ENCODE measurements at regions not wholly inside any gene's neighbourhood (a gene's known extent, or its start where the extent isn't known, plus 50 kb on each side); places are given as distances from the start of the nearest gene placed in this dataset.

GRCh38 chr18:2390158-2390557, 181.1 kb downstream of the METTL4 start:
- H3K36me3 ChIP-seq (ENCODE audit: control insufficient read depth, insufficient read depth, low read length), result no peaks in the 10 kb centered on the region
- Mint-ChIP-seq H3K36me3 (ENCODE audit: low read depth) (no peaks in the 10 kb centered on the region), H3K4me1 (peaks cover 4% of the 10 kb centered on the region), H3K27me3 (ENCODE audit: insufficient read depth) (no peaks in the 10 kb centered on the region), H3K4me3 (no peak overlapping the region), H3K9me3 (peaks cover 6% of the 10 kb centered on the region), H3K27ac (no peak overlapping the region)
- DNase-seq, result no peak
- no peak for TF ChIP-seq CTCF (conservative IDR thresholded peaks at IDR 0.05)
- H3K4me1 ChIP-seq (ENCODE audit: control insufficient read depth, insufficient read depth, low read length), result no peaks in the 10 kb centered on the region
- H3K9me3 ChIP-seq (ENCODE audit: control insufficient read depth, low read length), result peaks cover 34% of the 10 kb centered on the region
- H3K27me3 ChIP-seq (ENCODE audit: control insufficient read depth, insufficient read depth, low read length, poor library complexity, severe bottlenecking), result no peaks in the 10 kb centered on the region
- H3K27ac ChIP-seq (ENCODE audit: low read depth, low read length), result no peak overlapping the region
- WGBS, 2 experiments (ENCODE audit: insufficient coverage in 1 of 2, insufficient read length in 1 of 2), result no CpG with 5 or more reads among the region's 1 CpG
- H3K4me3 ChIP-seq (ENCODE audit: low read length), result no peak overlapping the region
- H3K9ac ChIP-seq (ENCODE audit: extremely low read depth, low read length, poor library complexity, severe bottlenecking), result no peak overlapping the region

- Mint-ChIP-seq H3K4me1 (no peaks in the 10 kb centered on the region), H3K36me3 (ENCODE audit: low read depth) (no peaks in the 10 kb centered on the region), H3K27ac (no peak overlapping the region), H3K27me3 (ENCODE audit: insufficient read depth) (no peaks in the 10 kb centered on the region), H3K4me3 (no peak overlapping the region), H3K9me3 (peaks cover 5% of the 10 kb centered on the region)
- no peak overlapping the region for H3K9ac ChIP-seq (ENCODE audit: extremely low read depth, low read length, poor library complexity, severe bottlenecking)
- H3K4me3 ChIP-seq (ENCODE audit: low read length), result no peak overlapping the region
- no peak for DNase-seq
- H3K27ac ChIP-seq (ENCODE audit: low read depth, low read length), result no peak overlapping the region
- 82 to 89% methylated on average over 3 to 6 of the region's 6 CpGs for WGBS, 2 experiments (ENCODE audit: insufficient coverage in 1 of 2, insufficient read length in 1 of 2)
- no peak for TF ChIP-seq CTCF (conservative IDR thresholded peaks at IDR 0.05)
- peaks cover 21% of the 10 kb centered on the region for H3K9me3 ChIP-seq (ENCODE audit: control insufficient read depth, low read length)
- no peaks in the 10 kb centered on the region for H3K27me3 ChIP-seq (ENCODE audit: control insufficient read depth, insufficient read depth, low read length, poor library complexity, severe bottlenecking)
- H3K4me1 ChIP-seq (ENCODE audit: control insufficient read depth, insufficient read depth, low read length), result no peaks in the 10 kb centered on the region
- no peaks in the 10 kb centered on the region for H3K36me3 ChIP-seq (ENCODE audit: control insufficient read depth, insufficient read depth, low read length)
These were observed 179.8 kb downstream of the METTL4 start for GRCh38 chr18:2391470-2391869.

GRCh38 chr18:2392446-2392845, 178.9 kb downstream of the METTL4 start:
- Histone ChIP-seq H3K27ac (ENCODE audit: low read depth, low read length) (no peak overlapping the region), H3K27me3 (ENCODE audit: control insufficient read depth, insufficient read depth, low read length, poor library complexity, severe bottlenecking) (no peaks in the 10 kb centered on the region), H3K9ac (ENCODE audit: extremely low read depth, low read length, poor library complexity, severe bottlenecking) (no peak overlapping the region), H3K36me3 (ENCODE audit: control insufficient read depth, insufficient read depth, low read length) (no peaks in the 10 kb centered on the region), H3K9me3 (ENCODE audit: control insufficient read depth, low read length) (peaks cover 15% of the 10 kb centered on the region), H3K4me1 (ENCODE audit: control insufficient read depth, insufficient read depth, low read length) (no peaks in the 10 kb centered on the region), H3K4me3 (ENCODE audit: low read length) (no peak overlapping the region)
- Mint-ChIP-seq H3K27ac (no peak overlapping the region), H3K4me3 (no peak overlapping the region), H3K36me3 (ENCODE audit: low read depth) (no peaks in the 10 kb centered on the region), H3K4me1 (no peaks in the 10 kb centered on the region), H3K9me3 (peaks cover 5% of the 10 kb centered on the region), H3K27me3 (ENCODE audit: insufficient read depth) (no peaks in the 10 kb centered on the region)
- no peak for DNase-seq
- 92 to 100% methylated on average over 1 to 2 of the region's 2 CpGs for WGBS, 2 experiments (ENCODE audit: insufficient coverage in 1 of 2, insufficient read length in 1 of 2)
- no peak for TF ChIP-seq CTCF (conservative IDR thresholded peaks at IDR 0.05)
